ENCODE measurements at regions not wholly inside any gene's neighbourhood (a gene's known extent, or its start where the extent isn't known, plus 50 kb on each side); places are given as distances from the start of the nearest gene placed in this dataset.

- Histone ChIP-seq H3K27me3 (ENCODE audit: control insufficient read depth in 1 of 2, insufficient read depth in 2 of 2, low read length in 2 of 2) (no peaks in the 10 kb centered on the region), H3K4me3 (ENCODE audit: low read depth in 1 of 2, low read length in 2 of 2) (no peak overlapping the region), H3K4me1 (ENCODE audit: control insufficient read depth in 2 of 2, insufficient read depth in 2 of 2, low read length in 1 of 2) (no peaks in the 10 kb centered on the region), H3K9me3 (ENCODE audit: control insufficient read depth in 2 of 2, insufficient read depth in 1 of 2, low read depth in 1 of 2, low read length in 1 of 2) (no peaks in the 10 kb centered on the region), H3K36me3 (ENCODE audit: control insufficient read depth in 2 of 2, insufficient read depth in 2 of 2, low read length in 1 of 2) (no peaks in the 10 kb centered on the region), H3K27ac (ENCODE audit: low read depth in 2 of 2, low read length in 1 of 2) (no peak overlapping the region)
- 78 to 83% methylated on average over 2 of the region's 2 CpGs for WGBS, 2 donors
Measured at GRCh38 chr13:34881494-34881893, 60.6 kb upstream of the NBEA start.

DNA sequence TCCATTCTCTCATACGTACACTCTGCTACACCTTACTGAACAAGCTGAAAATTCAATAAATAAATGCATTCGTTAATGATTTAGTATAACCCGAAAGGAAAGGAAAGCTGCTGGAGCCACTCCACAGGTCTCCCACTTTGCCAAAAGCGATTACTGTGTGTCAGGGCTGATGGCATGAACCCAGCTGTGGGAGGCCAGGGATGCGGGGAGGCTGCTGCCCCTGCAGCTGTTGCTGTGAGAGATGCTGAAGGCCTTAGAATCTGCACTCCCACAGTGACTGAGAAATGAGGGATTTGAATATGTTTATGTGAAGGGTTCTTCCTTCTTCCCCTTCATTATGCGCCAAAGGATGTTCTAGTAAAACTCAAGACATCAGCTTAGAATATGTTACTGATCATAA lies 58.7 kb upstream of the NBEA start:
- H3K36me3 ChIP-seq (ENCODE audit: control insufficient read depth in 2 of 2, insufficient read depth in 2 of 2, low read length in 1 of 2), result no peaks in the 10 kb centered on the region
- no peaks in the 10 kb centered on the region for H3K9me3 ChIP-seq (ENCODE audit: control insufficient read depth in 2 of 2, insufficient read depth in 1 of 2, low read depth in 1 of 2, low read length in 1 of 2)
- no peaks in the 10 kb centered on the region for H3K4me1 ChIP-seq (ENCODE audit: control insufficient read depth in 2 of 2, insufficient read depth in 2 of 2, low read length in 1 of 2)
- no peak overlapping the region for H3K27ac ChIP-seq (ENCODE audit: low read depth in 2 of 2, low read length in 1 of 2)
- no peaks in the 10 kb centered on the region for H3K27me3 ChIP-seq (ENCODE audit: control insufficient read depth in 1 of 2, insufficient read depth in 2 of 2, low read length in 2 of 2)
- WGBS, 2 donors, result 61% methylated on average over 6 of the region's 6 CpGs
- H3K4me3 ChIP-seq (ENCODE audit: low read depth in 1 of 2, low read length in 2 of 2), result no peak overlapping the region

DNA sequence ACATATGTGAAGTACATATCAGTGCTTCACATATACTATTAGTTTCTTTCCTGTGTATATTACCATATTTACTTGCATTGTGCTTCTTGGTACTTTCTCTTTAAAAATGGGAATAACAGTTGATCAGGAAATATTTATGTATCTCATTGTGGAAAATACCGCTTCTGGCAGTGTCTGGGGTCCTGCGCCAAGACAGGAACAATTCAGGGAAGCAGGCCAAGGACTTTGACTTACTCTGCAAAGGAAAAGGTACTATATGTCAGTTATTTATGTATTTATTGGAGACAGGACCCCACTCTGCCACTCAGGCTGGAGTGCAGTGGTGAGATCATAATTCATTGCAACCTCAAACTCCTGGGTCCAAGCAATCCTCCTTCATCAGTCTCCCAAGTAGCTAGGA lies 57.7 kb upstream of the NBEA start:
- H3K4me3 ChIP-seq (ENCODE audit: low read depth in 1 of 2, low read length in 2 of 2), result no peak overlapping the region
- H3K27me3 ChIP-seq (ENCODE audit: control insufficient read depth in 1 of 2, insufficient read depth in 2 of 2, low read length in 2 of 2), result no peaks in the 10 kb centered on the region
- no peaks in the 10 kb centered on the region for H3K9me3 ChIP-seq (ENCODE audit: control insufficient read depth in 2 of 2, insufficient read depth in 1 of 2, low read depth in 1 of 2, low read length in 1 of 2)
- no peak overlapping the region for H3K27ac ChIP-seq (ENCODE audit: low read depth in 2 of 2, low read length in 1 of 2)
- 50 to 68% methylated on average over 2 of the region's 2 CpGs for WGBS, 2 donors
- no peaks in the 10 kb centered on the region for H3K4me1 ChIP-seq (ENCODE audit: control insufficient read depth in 2 of 2, insufficient read depth in 2 of 2, low read length in 1 of 2)
- H3K36me3 ChIP-seq (ENCODE audit: control insufficient read depth in 2 of 2, insufficient read depth in 2 of 2, low read length in 1 of 2), result no peaks in the 10 kb centered on the region

DNA sequence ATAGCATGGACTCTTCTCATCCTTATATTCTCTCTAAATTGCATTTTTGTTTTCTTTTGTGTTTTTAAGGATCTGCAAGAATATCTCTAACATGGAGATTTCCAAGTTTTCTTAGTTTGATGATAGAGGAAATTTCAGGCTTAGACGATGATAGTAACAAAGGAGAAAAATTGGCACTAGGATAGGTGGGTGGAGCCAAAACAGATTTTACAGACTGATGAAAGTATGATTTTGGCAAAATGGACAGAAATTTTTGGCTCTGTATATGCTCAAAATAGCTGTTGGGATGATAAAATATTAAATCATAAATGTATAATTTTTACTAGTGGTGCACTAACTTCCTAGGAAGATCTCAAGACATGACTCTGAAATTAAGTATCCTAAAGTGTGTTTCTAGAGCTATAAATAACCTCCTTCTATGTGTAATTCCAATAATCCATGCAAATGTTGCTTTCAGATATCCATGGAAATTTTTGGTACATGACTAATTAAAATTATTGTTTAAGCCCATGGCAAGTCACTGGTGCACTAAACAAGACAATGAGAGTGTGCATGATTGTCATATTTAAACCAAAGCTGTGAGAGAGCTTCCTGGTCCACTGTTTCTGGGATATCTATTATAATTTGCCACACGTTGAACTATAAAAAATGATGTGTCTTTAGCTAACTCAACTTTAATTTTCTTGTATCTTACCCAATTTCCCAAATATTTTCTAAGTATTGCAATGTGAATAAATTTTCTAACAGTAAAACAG lies 55.8 kb upstream of the NBEA start:
- Histone ChIP-seq H3K27ac (ENCODE audit: low read depth in 2 of 2, low read length in 1 of 2) (no peak overlapping the region), H3K27me3 (ENCODE audit: control insufficient read depth in 1 of 2, insufficient read depth in 2 of 2, low read length in 2 of 2) (no peaks in the 10 kb centered on the region), H3K36me3 (ENCODE audit: control insufficient read depth in 2 of 2, insufficient read depth in 2 of 2, low read length in 1 of 2) (no peaks in the 10 kb centered on the region), H3K4me1 (ENCODE audit: control insufficient read depth in 2 of 2, insufficient read depth in 2 of 2, low read length in 1 of 2) (no peaks in the 10 kb centered on the region), H3K4me3 (ENCODE audit: low read depth in 1 of 2, low read length in 2 of 2) (no peak overlapping the region), H3K9me3 (ENCODE audit: control insufficient read depth in 2 of 2, insufficient read depth in 1 of 2, low read depth in 1 of 2, low read length in 1 of 2) (no peaks in the 10 kb centered on the region)
- 26 to 44% methylated on average over 2 of the region's 2 CpGs for WGBS, 2 donors

DNA sequence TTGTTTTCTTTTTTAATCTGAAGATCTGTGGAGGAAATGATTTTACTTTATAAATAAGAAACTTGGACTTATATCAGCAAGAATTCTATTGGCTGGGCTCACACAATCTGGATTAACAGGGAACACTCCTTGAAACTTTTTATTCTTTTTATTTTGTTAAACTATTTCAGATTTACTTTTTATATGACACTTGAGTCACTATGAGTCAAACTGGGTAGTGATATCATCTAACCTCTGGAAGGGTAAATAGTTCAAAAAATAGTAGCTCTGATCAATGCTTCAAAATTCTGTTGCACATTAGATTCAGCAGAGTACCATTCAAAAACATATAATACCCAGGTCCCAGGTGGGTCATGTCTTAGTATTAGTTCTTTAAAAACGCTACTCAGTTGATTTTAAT lies 55.1 kb upstream of the NBEA start:
- Histone ChIP-seq H3K27ac (ENCODE audit: low read depth in 2 of 2, low read length in 1 of 2) (no peak overlapping the region), H3K4me3 (ENCODE audit: low read depth in 1 of 2, low read length in 2 of 2) (no peak overlapping the region), H3K4me1 (ENCODE audit: control insufficient read depth in 2 of 2, insufficient read depth in 2 of 2, low read length in 1 of 2) (no peaks in the 10 kb centered on the region), H3K9me3 (ENCODE audit: control insufficient read depth in 2 of 2, insufficient read depth in 1 of 2, low read depth in 1 of 2, low read length in 1 of 2) (no peaks in the 10 kb centered on the region), H3K36me3 (ENCODE audit: control insufficient read depth in 2 of 2, insufficient read depth in 2 of 2, low read length in 1 of 2) (no peaks in the 10 kb centered on the region), H3K27me3 (ENCODE audit: control insufficient read depth in 1 of 2, insufficient read depth in 2 of 2, low read length in 2 of 2) (no peaks in the 10 kb centered on the region)
- 57% methylated on average over 1 of the region's 1 CpG for WGBS, 2 donors
